DND-41 (cell line): ENCODE measurements at regions not wholly inside any gene's neighbourhood (a gene's known extent, or its start where the extent isn't known, plus 50 kb on each side); places are given as distances from the start of the nearest gene placed in this dataset.

ENCODE experiments used
- ATAC-seq: fragments of 200-7000 bp; cut with Tn5 transposase; 3 replicates; pipeline ENCODE4 v1.9.1; 2021; ENCODE audit warnings: low read depth; ENCODE audit not compliant: insufficient read depth
- DNase-seq: peaks from one replicate; pipeline ENCODE4 v3.0.0-alpha.2; 2020
- H2AFZ ChIP-seq: 2 replicates; pipeline ENCODE4 v1.6.0; 2012; ENCODE audit warnings: low read depth, low read length
- H3K27ac ChIP-seq: 2 replicates; pipeline ENCODE4 v1.5.1; 2012; ENCODE audit warnings: low read length, inconsistent platforms
- H3K27me3 ChIP-seq: fragments of 200-600 bp; sonication (generic); 2 replicates; pipeline ENCODE4 v1.6.0; 2012; ENCODE audit warnings: low read length, mild to moderate bottlenecking, inconsistent platforms; ENCODE audit not compliant: insufficient read depth, poor library complexity
- H3K36me3 ChIP-seq: 2 replicates; pipeline ENCODE4 v1.5.1; 2012; ENCODE audit warnings: low read length, inconsistent platforms; ENCODE audit not compliant: insufficient read depth
- H3K4me1 ChIP-seq: 2 replicates; pipeline ENCODE4 v1.5.1; 2012; ENCODE audit warnings: mild to moderate bottlenecking, low read length; ENCODE audit not compliant: insufficient read depth
- H3K4me2 ChIP-seq: 2 replicates; pipeline ENCODE4 v1.6.0; 2012; ENCODE audit warnings: mild to moderate bottlenecking, moderate library complexity, low read length, inconsistent platforms; ENCODE audit not compliant: insufficient read depth
- H3K4me3 ChIP-seq, 2 experiments: fragments of 200-600 bp in 1 of 2; shearing (Covaris generic) in 1 of 2; 2 replicates each; pipeline ENCODE4 v1.5.1; 2012 to 2016; ENCODE audit warnings: inconsistent platforms in 2 of 2, low read length in 2 of 2, mild to moderate bottlenecking in 2 of 2, low read depth in 1 of 2, moderate library complexity in 1 of 2
- H3K79me2 ChIP-seq: 2 replicates; pipeline ENCODE4 v1.6.0; 2012; ENCODE audit warnings: low read length, inconsistent platforms; ENCODE audit not compliant: insufficient read depth
- H3K9ac ChIP-seq: 2 replicates; pipeline ENCODE4 v1.6.0; 2012; ENCODE audit warnings: low read depth, mild to moderate bottlenecking, inconsistent platforms, low read length, moderate library complexity
- H3K9me3 ChIP-seq: 2 replicates; pipeline ENCODE4 v1.5.1; 2012; ENCODE audit warnings: low read length, moderate library complexity, mild to moderate bottlenecking, inconsistent platforms; ENCODE audit not compliant: insufficient read depth, severe bottlenecking
- H4K20me1 ChIP-seq: 2 replicates; pipeline ENCODE4 v1.6.0; 2012; ENCODE audit warnings: low read length; ENCODE audit not compliant: insufficient read depth
- CTCF ChIP-seq: IDR thresholded peaks from 2 replicates; pipeline ENCODE4 v1.5.1; 2012; ENCODE audit warnings: borderline replicate concordance, low read length, moderate library complexity, mild to moderate bottlenecking; ENCODE audit not compliant: poor library complexity, severe bottlenecking; ENCODE audit errors: extremely low read depth
- EZH2 ChIP-seq: IDR thresholded peaks from 3 replicates; pipeline ENCODE4 v1.6.1; 2012; ENCODE audit warnings: borderline replicate concordance, low read depth, mild to moderate bottlenecking, moderate library complexity, low read length, inconsistent platforms; ENCODE audit not compliant: severe bottlenecking

DNA sequence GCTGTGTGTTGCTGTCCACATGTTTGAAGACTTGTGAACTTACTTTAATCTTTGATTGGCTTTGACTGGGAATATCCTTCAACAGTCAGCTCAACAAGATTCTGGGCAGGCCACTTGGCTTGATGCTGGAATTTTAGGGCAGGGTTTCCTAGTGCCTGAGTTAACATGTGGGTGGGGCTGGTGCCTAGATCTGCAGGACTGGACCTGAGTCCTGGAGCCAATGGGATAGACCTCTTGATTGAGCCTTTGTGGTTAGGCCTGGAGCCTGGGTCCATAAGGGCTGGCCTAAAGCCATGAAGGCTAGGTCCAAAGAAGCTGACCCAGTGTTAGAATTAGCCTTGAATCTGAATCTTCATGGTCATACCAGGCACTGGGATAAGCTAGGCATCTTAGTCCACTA is 757.1 kb upstream of the ADGRL3 start:
- peaks cover 4% of the 10 kb centered on the region for H3K9me3 ChIP-seq
- no peaks in the 10 kb centered on the region for H3K4me1 ChIP-seq
- no peaks in the 10 kb centered on the region for H4K20me1 ChIP-seq
- no peak overlapping the region for H3K27ac ChIP-seq
- H3K79me2 ChIP-seq = no peaks in the 10 kb centered on the region
- H3K27me3 ChIP-seq = no peaks in the 10 kb centered on the region
- no peak for ATAC-seq
- no peak overlapping the region for H3K4me2 ChIP-seq
- no peak for TF ChIP-seq CTCF
- no peak for TF ChIP-seq EZH2
- no peaks in the 10 kb centered on the region for H3K36me3 ChIP-seq
- DNase-seq = no peak
- no peak overlapping the region for H3K4me3 ChIP-seq
- H3K9ac ChIP-seq = no peak overlapping the region
- H2AFZ ChIP-seq = no peak overlapping the region

GRCh38 chr4:60443796-60444195 is 756.3 kb upstream of the ADGRL3 start:
- Histone ChIP-seq H3K9ac (no peak overlapping the region), H4K20me1 (no peaks in the 10 kb centered on the region), H3K4me1 (no peaks in the 10 kb centered on the region), H2AFZ (no peak overlapping the region), H3K4me3 (no peak overlapping the region), H3K79me2 (no peaks in the 10 kb centered on the region), H3K27ac (no peak overlapping the region), H3K9me3 (peaks cover 4% of the 10 kb centered on the region), H3K4me2 (no peak overlapping the region), H3K36me3 (no peaks in the 10 kb centered on the region), H3K27me3 (no peaks in the 10 kb centered on the region)
- ATAC-seq (no peak), DNase-seq (no peak)
- TF ChIP-seq EZH2 (no peak), CTCF (no peak)

DNA sequence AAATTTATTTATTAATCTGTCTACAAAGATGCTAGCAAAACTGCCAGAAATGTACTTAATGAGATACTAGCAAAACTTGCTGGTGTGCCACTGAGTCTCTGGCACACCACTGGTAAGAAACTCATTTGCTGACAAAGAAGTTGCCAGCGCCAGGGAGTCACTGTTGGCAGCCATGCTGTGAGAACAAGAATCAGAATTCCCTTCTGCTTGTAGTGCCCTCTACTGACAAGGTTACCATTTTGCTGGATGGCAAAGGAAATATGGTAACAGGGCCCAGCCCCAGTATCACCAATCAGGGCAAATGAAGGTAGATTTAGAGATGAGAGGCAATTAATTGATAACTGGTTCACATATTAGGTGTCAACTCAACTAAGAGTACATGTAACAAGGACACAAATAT is 750.1 kb upstream of the ADGRL3 start:
- Histone ChIP-seq H3K27ac (no peak overlapping the region), H3K9ac (no peak overlapping the region), H3K9me3 (no peaks in the 10 kb centered on the region), H2AFZ (no peak overlapping the region), H3K79me2 (no peaks in the 10 kb centered on the region), H3K4me3 (no peak overlapping the region), H3K4me2 (no peak overlapping the region), H3K4me1 (no peaks in the 10 kb centered on the region), H4K20me1 (no peaks in the 10 kb centered on the region), H3K27me3 (no peaks in the 10 kb centered on the region), H3K36me3 (no peaks in the 10 kb centered on the region)
- ATAC-seq (no peak), DNase-seq (no peak)
- TF ChIP-seq EZH2 = no peak
- no peak for TF ChIP-seq CTCF

GRCh38 chr4:60452266-60452665 is 747.9 kb upstream of the ADGRL3 start:
- ATAC-seq (no peak), DNase-seq (no peak)
- H3K27me3 ChIP-seq = no peaks in the 10 kb centered on the region
- H3K36me3 ChIP-seq = no peaks in the 10 kb centered on the region
- no peak overlapping the region for H2AFZ ChIP-seq
- no peaks in the 10 kb centered on the region for H3K4me1 ChIP-seq
- H3K4me3 ChIP-seq = no peak overlapping the region
- no peak overlapping the region for H3K4me2 ChIP-seq
- H3K9me3 ChIP-seq = no peaks in the 10 kb centered on the region
- TF ChIP-seq EZH2 (no peak), CTCF (no peak)
- H4K20me1 ChIP-seq = no peaks in the 10 kb centered on the region
- no peak overlapping the region for H3K9ac ChIP-seq
- no peak overlapping the region for H3K27ac ChIP-seq
- no peaks in the 10 kb centered on the region for H3K79me2 ChIP-seq
